ENCODE measurements at regions not wholly inside any gene's neighbourhood (a gene's known extent, or its start where the extent isn't known, plus 50 kb on each side); places are given as distances from the start of the nearest gene placed in this dataset.

GRCh38 chr6:85186546-85187175 is 263.2 kb upstream of the NT5E start:
- TF ChIP-seq HMBOX1 (IDR thresholded peaks at IDR 0.05) (no peak), GATAD2B (IDR thresholded peaks at IDR 0.05; ENCODE audit: borderline replicate concordance) (no peak), PREB (CRISPR knock-in tag; IDR thresholded peaks at IDR 0.05) (no peak), CHD2 (IDR thresholded peaks at IDR 0.05; ENCODE audit: low read depth, low read length) (no peak), ZNF609 (CRISPR knock-in tag; IDR thresholded peaks at IDR 0.05; ENCODE audit: borderline replicate concordance) (no peak), ZNF174 (CRISPR knock-in tag; IDR thresholded peaks at IDR 0.05) (no peak), TAF15 (IDR thresholded peaks at IDR 0.05; ENCODE audit: low read depth, low read length) (no peak), TCF7L2 (IDR thresholded peaks at IDR 0.05; ENCODE audit: low read depth, low read length) (no peak), PHF8 (IDR thresholded peaks at IDR 0.05; ENCODE audit: borderline replicate concordance, low read length) (no peak), ARID4B (CRISPR knock-in tag; IDR thresholded peaks at IDR 0.05) (no peak), IRF2 (CRISPR knock-in tag; IDR thresholded peaks at IDR 0.05) (no peak)
- in situ Hi-C loops (cut with MboI) (no loop called here), intact Hi-C loops (cut with micrococcal nuclease) (no loop called here)
- ATAC-seq (no peak), DNase-seq (ENCODE audit: extremely low read depth in 1 of 4, low spot score in 3 of 4) (no peak), FAIRE-seq (no peak)
- no peak overlapping the region for H3K27ac ChIP-seq (ENCODE audit: extremely low read depth, low read depth, low read length)
- ChIA-PET POLR2A (no interaction called here), CTCF (ENCODE audit: low intra/inter-chr PET ratio) (no interaction called here)
- no peaks in the 10 kb centered on the region for H4K20me1 ChIP-seq (replicated peaks; ENCODE audit: control insufficient read depth, insufficient read depth, low read length)
- no peaks in the 10 kb centered on the region for H3K9me1 ChIP-seq (ENCODE audit: control insufficient read depth, insufficient read depth, low read length)
- H2AFZ ChIP-seq (ENCODE audit: low read depth, low read length) = no peak overlapping the region
- H3K79me2 ChIP-seq (ENCODE audit: control insufficient read depth, insufficient read depth, low read length) = no peaks in the 10 kb centered on the region
- H3K4me1 ChIP-seq (replicated peaks in 1 of 2; ENCODE audit: control insufficient read depth in 2 of 2, insufficient read depth in 2 of 2, low read length in 2 of 2) = no peaks in the 10 kb centered on the region
- no peaks in the 10 kb centered on the region for H3K9me3 ChIP-seq (replicated peaks; ENCODE audit: control insufficient read depth, insufficient read depth, low read depth, low read length)
- H3K36me3 ChIP-seq (ENCODE audit: control insufficient read depth, insufficient read depth, low read length) = no peaks in the 10 kb centered on the region
- H3K9ac ChIP-seq (ENCODE audit: insufficient read depth in 1 of 2, low read depth in 2 of 2, low read length in 2 of 2) = no peak overlapping the region
- no TSS peak for BruUV-seq (replicated peaks)
- H3K27me3 ChIP-seq (ENCODE audit: control insufficient read depth in 2 of 2, insufficient read depth in 2 of 2, low read length in 2 of 2) = no peaks in the 10 kb centered on the region
- no peak overlapping the region for H3K4me3 ChIP-seq
- WGBS (ENCODE audit: insufficient coverage, low coverage, missing lambda C conversion rate) = 0% methylated on average over 1 of the region's 1 CpG
- H3K4me2 ChIP-seq (ENCODE audit: insufficient read depth, low read length) = no peak overlapping the region

All from K562 (cell line).